AG09319 (cell line): ENCODE measurements at regions not wholly inside any gene's neighbourhood (a gene's known extent, or its start where the extent isn't known, plus 50 kb on each side); places are given as distances from the start of the nearest gene placed in this dataset.

Experiments used
- DNase-seq: peaks from one replicate; pipeline ENCODE4 v3.0.0-alpha.2; 2010; ENCODE audit warnings: low read depth; ENCODE audit errors: extremely low read depth
- CTCF ChIP-seq: IDR thresholded peaks from 2 replicates; pipeline ENCODE4 v1.5.1; 2011; ENCODE audit warnings: low read depth, mild to moderate bottlenecking, inconsistent platforms, low read length, moderate library complexity

- TF ChIP-seq CTCF, result no peak
- DNase-seq, result no peak
These were observed 135.6 kb downstream of the ACTL7B start for GRCh38 chr9:108720191-108720642.

GRCh38 chr9:108710424-108710823 is 145.4 kb downstream of the ACTL7B start:
- no peak for DNase-seq
- TF ChIP-seq CTCF, result no peak

DNA sequence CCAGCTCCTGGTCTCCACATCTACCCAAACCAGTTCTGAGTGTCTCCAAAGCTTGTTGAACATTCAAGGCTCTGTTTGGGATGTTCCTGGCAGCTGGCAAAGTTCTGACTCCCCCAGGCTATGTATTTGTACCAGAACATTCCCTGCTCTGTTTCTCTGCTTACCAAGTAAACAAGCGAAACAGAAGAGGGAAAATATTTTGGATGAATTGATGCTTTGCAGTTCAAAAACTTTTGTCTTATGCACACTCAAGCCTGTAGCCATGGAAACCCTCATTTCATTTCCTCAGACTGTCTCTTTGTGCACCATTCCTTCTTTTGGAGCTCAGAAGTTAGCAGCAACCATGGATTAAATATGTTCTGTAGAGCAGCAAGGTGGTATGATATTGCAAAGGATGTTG is 145.8 kb downstream of the ACTL7B start:
- DNase-seq, result no peak
- no peak for TF ChIP-seq CTCF

- no peak for TF ChIP-seq CTCF
- no peak for DNase-seq
These were observed 146.7 kb downstream of the ACTL7B start for GRCh38 chr9:108709126-108709525.

DNA sequence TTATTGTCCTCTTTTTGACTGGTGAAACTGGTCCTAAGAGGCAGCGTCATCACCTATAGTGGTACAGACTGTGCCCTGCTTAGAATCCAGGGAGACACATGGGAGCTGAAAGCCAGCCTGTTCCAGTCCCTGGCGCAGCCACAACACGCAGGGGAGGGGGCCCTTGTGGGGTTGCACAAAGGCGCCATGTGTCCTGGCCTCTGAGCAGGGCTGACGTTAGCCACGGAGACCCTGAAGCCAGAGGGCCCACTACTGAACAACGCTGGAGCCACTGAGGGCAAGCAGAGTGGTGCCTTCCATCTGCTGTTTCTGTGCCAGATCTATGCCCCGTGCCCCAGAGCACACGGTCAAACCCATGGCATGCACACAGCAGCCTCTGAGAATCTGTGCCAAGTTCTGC is 147.3 kb downstream of the ACTL7B start:
- no peak for DNase-seq
- TF ChIP-seq CTCF, result no peak

- TF ChIP-seq CTCF, result no peak
- DNase-seq, result no peak
These were observed 148.7 kb downstream of the ACTL7B start for GRCh38 chr9:108707120-108707519.

DNA sequence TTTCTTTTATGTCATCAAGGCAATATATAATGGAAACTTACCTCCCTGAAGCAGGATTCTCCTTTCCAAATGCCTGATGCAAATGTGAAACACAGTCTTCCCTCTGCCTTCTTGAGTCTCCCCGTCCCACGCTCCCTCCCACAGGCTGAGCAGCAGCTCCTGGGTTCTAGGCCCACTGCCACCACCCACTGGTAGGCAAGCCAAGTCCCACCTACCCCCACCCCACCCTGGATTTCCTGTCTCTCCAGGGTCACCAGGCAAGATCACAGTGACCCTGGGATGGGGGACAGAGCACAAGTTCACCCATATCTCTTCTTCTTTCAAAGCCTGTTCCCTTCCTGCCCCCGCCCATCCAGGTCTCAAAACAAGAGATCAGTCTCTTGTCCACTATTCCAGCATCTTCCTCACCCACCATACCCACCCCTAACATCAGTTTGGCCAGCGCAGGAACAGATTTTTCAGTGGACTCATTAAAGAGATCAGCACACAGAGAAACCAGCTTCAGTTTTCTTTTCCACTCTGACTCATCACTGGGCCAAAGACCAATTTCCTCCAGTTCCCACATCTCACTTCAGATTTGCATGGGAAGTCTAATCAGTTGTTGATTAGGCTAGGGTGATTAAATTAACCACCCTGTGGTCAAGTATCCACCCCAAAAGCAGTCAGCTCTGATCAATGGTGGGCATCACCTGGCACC is 151.5 kb downstream of the ACTL7B start:
- DNase-seq, result no peak
- TF ChIP-seq CTCF, result no peak
